ENCODE measurements at regions not wholly inside any gene's neighbourhood (a gene's known extent, or its start where the extent isn't known, plus 50 kb on each side); places are given as distances from the start of the nearest gene placed in this dataset.
"Not testable (repeated sequence)": the region's sequence is repeated elsewhere in the genome, so short reads cannot be mapped to it uniquely, and the experiment has no call there.

GRCh38 chr14:71610797-71611196, 321.4 kb upstream of the RGS6 start:
- intact Hi-C loops (cut with DNase I) = no loop called here
- ATAC-seq = no peak

GRCh38 chr14:71613168-71613567, 319.1 kb upstream of the RGS6 start:
- no peak for ATAC-seq
- intact Hi-C loops (cut with DNase I) = no loop called here
- DNase-seq (ENCODE audit: low spot score) = no peak

More at GRCh38 chr14:71610797-71611196, 321.4 kb upstream of the RGS6 start:
- no peak for DNase-seq (ENCODE audit: low spot score)

- ATAC-seq = no peak
- intact Hi-C loops (cut with DNase I) = no loop called here
- no peak for DNase-seq (ENCODE audit: low spot score)
These were observed 316.2 kb upstream of the RGS6 start for GRCh38 chr14:71616013-71616412.

- intact Hi-C loops (cut with DNase I) = no loop called here
These were observed 314.2 kb upstream of the RGS6 start for GRCh38 chr14:71618047-71618446.

GRCh38 chr14:71618716-71619115, 313.5 kb upstream of the RGS6 start:
- ATAC-seq (no peak), DNase-seq (ENCODE audit: low spot score) (no peak)
- intact Hi-C loops (cut with DNase I) = no loop called here

More at GRCh38 chr14:71618047-71618446, 314.2 kb upstream of the RGS6 start:
- ATAC-seq = no peak
- no peak for DNase-seq (ENCODE audit: low spot score)

GRCh38 chr14:71619472-71619871, 312.8 kb upstream of the RGS6 start:
- intact Hi-C loops (cut with DNase I) = no loop called here
- DNase-seq (ENCODE audit: low spot score) (no peak), ATAC-seq (no peak)

GRCh38 chr14:71620401-71620800, 311.8 kb upstream of the RGS6 start:
- ATAC-seq (no peak), DNase-seq (ENCODE audit: low spot score) (no peak)
- intact Hi-C loops (cut with DNase I) = no loop called here

GRCh38 chr14:71621276-71621675, 311.0 kb upstream of the RGS6 start:
- ATAC-seq (peak; percentile 60), DNase-seq (ENCODE audit: low spot score) (no peak)
- intact Hi-C loops (cut with DNase I) = no loop called here

GRCh38 chr14:71621980-71622605, 310.1 kb upstream of the RGS6 start:
- ATAC-seq = no peak
- DNase-seq (ENCODE audit: low spot score) = no peak
- intact Hi-C loops (cut with DNase I) = no loop called here

- no peak for ATAC-seq
- intact Hi-C loops (cut with DNase I) = no loop called here
- DNase-seq (ENCODE audit: low spot score) = no peak
These were observed 308.3 kb upstream of the RGS6 start for GRCh38 chr14:71623939-71624338.

GRCh38 chr14:71625175-71625574, 307.1 kb upstream of the RGS6 start:
- ATAC-seq (no peak), DNase-seq (ENCODE audit: low spot score) (no peak)
- intact Hi-C loops (cut with DNase I) = no loop called here

GRCh38 chr14:71625891-71626701, 306.1 kb upstream of the RGS6 start:
- DNase-seq (ENCODE audit: low spot score) (no peak), ATAC-seq (no peak)
- intact Hi-C loops (cut with DNase I) = no loop called here

- DNase-seq (ENCODE audit: low spot score) = no peak
- intact Hi-C loops (cut with DNase I) = no loop called here
- ATAC-seq = no peak
These were observed 303.8 kb upstream of the RGS6 start for GRCh38 chr14:71628433-71628832.

- intact Hi-C loops (cut with DNase I) = no loop called here
- no peak for ATAC-seq
- DNase-seq (ENCODE audit: low spot score) = no peak
These were observed 303.0 kb upstream of the RGS6 start for GRCh38 chr14:71629250-71629649.

- intact Hi-C loops (cut with DNase I) = no loop called here
- ATAC-seq (no peak), DNase-seq (ENCODE audit: low spot score) (no peak)
These were observed 302.3 kb upstream of the RGS6 start for GRCh38 chr14:71629765-71630492.

- intact Hi-C loops (cut with DNase I); ATAC-seq: not testable (repeated sequence)
These were observed 301.2 kb upstream of the RGS6 start for GRCh38 chr14:71631030-71631429.

GRCh38 chr14:71632440-71632946, 299.7 kb upstream of the RGS6 start:
- intact Hi-C loops (cut with DNase I) = no loop called here
- DNase-seq (ENCODE audit: low spot score) (no peak), ATAC-seq (no peak)

More at GRCh38 chr14:71631030-71631429, 301.2 kb upstream of the RGS6 start:
- DNase-seq (ENCODE audit: low spot score) = not testable (repeated sequence)

GRCh38 chr14:71636076-71636475, 296.2 kb upstream of the RGS6 start:
- DNase-seq (ENCODE audit: low spot score) (no peak), ATAC-seq (no peak)
- intact Hi-C loops (cut with DNase I) = no loop called here

GRCh38 chr14:71636820-71637471, 295.3 kb upstream of the RGS6 start:
- ATAC-seq (no peak), DNase-seq (ENCODE audit: low spot score) (no peak)
- intact Hi-C loops (cut with DNase I) = no loop called here
